GM19467 (cell line): ENCODE measurements at regions not wholly inside any gene's neighbourhood (a gene's known extent, or its start where the extent isn't known, plus 50 kb on each side); places are given as distances from the start of the nearest gene placed in this dataset.
"Not testable (repeated sequence)": the region's sequence is repeated elsewhere in the genome, so short reads cannot be mapped to it uniquely, and the experiment has no call there.

Experiments
- ATAC-seq: cut with Tn5 transposase; IDR thresholded peaks from one replicate; pipeline ENCODE4 v1.9.1; 2021; ENCODE audit warnings: mild to moderate bottlenecking, moderate library complexity; ENCODE audit not compliant: unreplicated experiment

DNA sequence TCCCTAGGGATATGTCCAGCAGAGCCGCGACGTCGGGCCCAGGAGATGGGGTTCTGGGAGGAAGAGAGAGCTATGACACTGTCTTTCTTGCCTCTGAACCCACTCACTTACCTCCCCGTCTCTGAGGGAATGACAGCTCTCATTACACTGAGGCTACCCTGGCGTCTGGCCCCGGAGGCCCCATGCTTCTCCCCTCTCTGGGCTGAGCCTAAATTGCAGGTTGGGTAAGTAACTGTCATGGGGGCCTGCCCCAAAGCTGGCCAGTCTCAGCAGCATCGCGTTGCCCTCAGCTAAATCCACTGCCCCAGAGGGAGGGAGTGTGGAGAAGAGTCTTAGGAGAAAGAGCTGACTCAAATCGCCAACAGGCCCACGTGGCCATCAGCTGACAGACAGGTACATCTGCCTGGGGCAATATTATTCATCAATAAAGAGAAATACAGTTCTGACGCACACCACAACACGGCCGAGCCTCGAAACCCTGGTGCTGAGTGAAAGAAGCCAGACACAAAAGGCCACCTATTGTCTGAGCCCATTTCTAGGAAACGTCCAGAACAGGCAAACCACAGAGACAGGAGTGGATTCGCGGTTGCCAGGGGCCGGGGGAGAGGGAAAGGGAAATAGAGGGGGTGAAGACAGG lies 156.4 kb downstream of the C16orf95 start:
- ATAC-seq = no peak

DNA sequence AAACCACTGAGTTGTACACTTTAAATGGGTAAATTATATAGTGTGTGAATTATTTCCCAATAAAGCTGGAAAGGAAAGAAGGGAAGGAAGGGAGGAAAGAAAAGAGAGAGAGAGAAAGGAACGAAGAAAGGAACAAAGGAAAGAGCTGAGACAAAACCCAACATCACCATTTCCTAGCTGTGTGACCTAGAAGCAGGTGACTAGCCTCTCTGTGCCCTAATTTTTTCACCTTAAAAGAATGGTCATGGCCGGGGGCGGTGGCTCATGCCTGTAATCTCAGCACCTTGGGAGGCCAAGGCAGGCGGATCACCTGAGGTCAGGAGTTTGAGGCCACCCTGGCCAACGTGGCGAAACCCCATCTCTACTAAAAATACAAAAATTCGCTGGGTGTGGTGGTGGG lies 155.8 kb downstream of the C16orf95 start:
- not testable (repeated sequence) for ATAC-seq

DNA sequence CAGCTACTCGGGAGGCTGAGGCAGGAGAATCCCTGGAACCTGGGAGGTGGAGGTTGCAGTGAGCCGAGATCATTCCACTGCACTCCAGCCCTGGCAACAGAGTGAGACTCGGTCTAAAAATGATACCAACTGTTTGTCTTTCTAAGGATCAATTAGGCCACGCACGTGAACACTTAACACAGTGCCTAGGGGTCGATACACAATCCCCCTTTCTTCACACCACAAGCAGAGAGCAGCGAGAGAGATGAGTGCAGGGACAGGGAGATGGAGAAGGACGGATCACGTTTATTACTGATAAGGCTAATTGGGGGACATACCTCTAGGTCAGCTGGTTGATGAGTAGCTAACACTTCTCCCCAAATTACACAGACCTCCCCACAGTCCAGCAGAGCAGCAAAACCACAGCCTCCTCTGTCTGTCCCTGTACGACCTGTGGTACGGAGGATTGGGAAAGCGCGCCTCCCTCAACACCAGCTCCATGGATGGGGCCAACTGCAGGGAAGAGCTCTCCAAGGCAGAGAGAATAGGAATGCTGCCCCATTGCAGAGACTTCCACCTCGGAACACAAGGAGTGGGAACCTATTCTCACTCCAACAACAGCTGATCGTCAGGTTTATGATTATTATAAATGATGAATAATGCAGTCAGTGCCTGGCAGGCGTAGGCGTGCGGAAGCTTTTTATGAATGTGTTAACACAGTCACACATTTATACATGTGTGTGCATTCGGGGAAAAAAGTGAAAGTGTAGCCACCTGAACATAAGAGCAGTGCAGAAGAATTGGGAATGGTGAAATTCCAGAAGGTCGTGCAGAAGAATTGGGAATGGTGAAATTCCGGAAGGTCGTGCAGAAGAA lies 155.1 kb downstream of the C16orf95 start:
- no peak for ATAC-seq

DNA sequence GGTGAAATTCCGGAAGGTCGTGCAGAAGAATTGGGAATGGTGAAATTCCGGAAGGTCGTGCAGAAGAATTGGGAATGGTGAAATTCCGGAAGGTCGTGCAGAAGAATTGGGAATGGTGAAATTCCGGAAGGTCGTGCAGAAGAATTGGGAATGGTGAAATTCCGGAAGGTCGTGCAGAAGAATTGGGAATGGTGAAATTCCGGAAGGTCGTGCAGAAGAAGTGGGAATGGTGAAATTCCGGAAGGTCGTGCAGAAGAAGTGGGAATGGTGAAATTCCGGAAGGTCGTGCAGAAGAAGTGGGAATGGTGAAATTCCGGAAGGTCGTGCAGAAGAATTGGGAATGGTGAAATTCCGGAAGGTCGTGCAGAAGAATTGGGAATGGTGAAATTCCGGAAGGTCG lies 154.4 kb downstream of the C16orf95 start:
- not testable (repeated sequence) for ATAC-seq

DNA sequence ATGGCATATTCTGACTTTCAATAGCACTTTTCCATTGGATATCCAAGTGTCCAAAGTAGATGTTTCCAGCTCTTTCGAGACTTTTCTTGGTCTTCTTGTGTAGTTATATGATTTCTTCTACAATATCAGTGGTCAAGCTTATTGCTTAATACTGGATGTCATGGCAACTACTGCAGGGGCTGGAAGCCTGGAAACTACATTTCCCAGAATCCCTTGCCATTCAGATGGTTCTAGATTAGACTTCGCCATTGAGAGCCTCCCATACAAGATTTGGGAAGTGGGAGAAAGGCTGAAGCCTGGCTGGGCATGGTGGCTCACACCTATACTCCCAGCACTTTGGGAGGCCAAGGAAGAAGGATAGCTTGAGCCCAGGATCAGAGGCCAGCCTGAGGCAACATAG lies 153.6 kb downstream of the C16orf95 start:
- no peak for ATAC-seq

DNA sequence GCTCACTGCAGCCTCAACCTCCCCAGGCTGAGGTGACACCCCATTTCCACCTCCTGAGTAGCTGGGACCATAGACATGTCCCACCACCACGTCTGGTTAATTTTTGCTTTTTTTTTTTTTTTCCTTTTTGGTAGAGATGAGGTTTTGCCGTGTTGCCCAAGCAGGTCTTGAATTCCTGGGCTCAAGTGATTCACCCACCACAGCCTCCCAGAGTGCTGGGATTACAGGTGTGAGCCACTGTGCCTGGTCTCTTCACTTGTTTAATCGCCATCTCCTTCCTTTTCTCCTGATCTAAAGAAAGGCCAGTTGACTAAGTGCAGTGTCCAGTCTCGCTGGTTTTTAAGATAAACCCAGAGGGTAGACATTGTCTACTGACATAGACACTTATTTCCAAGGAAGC lies 152.0 kb downstream of the C16orf95 start:
- ATAC-seq = no peak

DNA sequence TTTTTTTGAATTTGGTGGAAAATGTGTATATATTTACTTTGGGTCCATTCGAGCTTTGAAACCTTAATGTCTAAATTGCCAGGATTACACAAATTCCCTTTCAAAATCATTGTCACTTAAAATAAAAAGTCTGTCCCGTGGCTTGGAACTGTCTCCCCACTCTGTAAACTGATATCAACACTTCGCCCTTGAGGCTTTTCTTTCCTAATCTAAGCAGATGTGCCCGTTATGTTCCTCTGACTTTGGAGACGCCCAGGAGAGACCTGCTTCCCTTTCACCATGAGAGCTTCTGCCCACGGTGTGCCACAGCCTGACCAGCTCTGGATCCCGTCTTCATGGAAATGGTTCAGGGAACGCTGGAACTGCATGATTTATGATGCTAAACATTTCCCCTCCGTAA lies 151.3 kb downstream of the C16orf95 start:
- no peak for ATAC-seq

DNA sequence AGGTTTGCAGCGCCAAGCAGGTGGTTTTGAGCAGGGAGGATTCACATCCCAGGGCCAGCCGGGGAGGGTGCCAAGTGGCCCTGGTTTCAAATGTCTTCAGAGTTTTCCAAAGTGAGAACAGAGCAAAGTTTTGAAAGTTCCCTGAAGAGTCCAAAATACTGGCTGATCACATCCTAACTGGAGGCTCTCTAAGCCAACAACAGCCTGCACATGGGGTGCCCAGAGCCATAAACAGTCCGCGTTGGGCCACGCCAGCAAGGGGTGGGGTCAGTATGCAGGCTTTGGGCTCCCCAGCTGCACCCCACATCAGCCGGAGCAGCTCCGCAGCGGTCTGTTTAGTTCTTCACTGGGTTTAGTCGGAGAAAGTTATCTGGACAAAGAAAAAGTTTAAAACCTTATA lies 150.9 kb downstream of the C16orf95 start:
- ATAC-seq = no peak

DNA sequence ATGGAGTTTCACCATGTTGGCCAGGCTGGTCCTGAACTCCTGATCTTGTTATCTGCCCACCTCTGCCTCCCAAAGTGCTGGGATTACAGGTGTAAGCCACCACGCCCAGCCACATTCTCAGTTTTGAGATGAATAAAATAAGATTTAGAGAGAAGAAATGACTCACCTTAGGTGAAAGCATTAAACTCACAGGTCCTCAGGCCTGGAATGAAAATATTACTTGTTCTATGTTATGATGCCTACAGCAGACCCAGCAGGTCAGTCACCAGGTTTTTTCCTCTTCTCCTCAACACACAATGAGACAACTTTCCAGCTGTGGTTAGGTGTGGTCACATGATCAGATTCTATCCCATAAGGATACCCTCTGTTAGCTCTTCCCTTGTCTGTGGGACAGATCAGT lies 150.3 kb downstream of the C16orf95 start:
- ATAC-seq = no peak

DNA sequence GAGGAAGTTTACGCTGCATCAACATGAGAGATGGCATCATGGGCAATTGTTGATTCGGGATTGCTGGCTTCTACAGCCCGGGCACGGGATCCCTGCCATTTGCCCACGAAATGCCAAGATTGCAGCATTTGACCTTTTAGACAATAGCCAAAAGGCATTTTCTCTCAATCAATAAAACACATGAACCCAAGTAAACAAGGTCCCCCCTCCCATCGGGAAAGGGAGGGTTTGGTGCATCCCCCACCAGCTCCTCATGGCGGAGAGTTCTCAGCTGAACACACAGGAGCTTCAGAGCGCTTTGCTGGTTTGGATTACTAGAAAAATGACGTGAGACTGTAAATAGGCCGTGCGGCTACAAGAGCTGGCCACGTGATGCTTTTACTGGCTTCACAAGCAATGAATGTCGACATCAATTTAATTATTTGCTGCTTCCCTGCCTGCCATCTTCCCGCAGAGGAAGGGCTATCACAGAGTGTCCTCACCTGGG lies 147.6 kb downstream of the C16orf95 start:
- ATAC-seq = no peak

DNA sequence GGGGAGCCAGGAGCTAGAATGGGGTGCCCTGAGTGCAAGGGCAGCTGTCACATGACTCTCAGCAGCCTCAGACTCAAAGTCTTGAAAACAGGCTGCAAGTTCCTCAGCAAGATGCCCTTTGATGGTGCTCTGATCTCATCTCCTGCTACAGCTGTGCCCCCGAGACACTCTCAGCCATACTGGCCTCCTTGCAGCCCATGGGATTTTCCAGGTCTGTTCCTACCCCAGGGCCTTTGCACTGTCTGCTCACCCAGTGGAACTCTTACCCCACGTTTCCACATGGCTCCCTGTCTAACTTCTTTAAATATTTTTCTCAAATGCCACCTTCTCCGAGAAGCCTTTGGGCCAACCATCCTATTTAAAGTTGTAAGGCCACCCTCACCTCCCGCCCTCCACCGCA lies 146.9 kb downstream of the C16orf95 start:
- ATAC-seq = no peak

DNA sequence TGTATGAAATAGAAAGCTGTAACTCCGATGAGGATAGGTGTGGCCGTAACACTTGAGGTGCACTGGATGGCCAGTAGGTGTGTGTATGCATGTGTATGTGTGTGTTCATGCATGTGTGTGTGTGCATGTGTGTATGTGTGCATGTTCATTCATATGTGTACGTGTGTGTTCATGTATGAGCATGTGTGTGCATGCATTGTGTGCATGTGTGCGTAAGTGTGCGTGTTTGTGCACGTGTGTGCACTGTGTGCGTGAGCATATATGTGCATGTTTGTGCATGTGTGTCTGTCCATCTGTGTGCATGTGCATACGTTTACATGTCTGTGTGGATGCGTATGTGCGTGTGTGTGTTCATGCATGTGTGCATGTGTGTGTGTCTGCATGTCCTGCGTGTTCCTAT lies 145.5 kb downstream of the C16orf95 start:
- no peak for ATAC-seq

DNA sequence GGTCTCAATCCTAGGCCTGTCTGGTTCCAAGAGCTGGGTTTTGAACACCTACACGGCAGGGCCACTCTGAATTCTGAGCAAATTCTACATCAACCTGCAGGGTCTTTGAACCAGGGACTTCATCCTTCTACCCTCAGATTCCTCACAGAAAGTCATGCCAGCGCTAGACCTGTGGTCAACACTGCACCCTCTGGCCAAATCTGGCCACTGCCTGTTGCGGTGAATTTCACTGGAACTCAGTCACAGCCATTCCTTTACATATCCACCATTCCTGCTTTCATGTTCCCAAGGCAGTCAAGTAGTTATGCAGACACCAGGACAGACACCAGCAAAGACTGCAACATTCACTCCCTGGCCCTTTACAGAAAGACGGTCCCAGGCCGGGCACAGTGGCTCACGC lies 144.6 kb downstream of the C16orf95 start:
- ATAC-seq = no peak

DNA sequence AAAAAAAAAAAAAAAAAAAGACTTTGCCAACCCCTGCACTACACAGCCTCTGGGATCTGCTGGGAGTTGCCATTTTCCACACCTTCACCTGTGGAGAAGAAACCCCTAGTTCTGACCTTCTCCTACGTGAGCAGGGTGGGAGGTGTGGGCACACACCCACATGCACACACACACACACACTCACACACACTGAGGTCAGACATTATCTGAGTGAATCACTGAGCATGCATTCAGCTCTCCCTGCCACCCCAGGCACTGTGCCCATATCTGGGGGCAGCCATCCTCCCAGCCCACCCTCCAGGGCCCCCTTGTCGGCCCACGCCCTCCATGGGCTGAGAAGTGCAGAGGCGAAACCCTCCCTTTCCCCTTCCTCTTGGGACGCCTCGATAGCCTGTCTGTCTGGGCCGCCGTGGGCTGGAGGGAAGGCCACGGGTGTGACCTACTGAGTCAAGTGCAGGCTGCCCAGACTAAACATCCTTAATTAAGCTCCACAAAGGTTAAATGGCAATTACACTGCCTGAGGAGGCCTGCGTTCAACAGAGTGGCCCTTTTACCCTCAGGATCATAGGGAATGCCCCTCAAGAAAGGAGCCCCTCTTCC lies 143.8 kb downstream of the C16orf95 start:
- ATAC-seq = no peak

DNA sequence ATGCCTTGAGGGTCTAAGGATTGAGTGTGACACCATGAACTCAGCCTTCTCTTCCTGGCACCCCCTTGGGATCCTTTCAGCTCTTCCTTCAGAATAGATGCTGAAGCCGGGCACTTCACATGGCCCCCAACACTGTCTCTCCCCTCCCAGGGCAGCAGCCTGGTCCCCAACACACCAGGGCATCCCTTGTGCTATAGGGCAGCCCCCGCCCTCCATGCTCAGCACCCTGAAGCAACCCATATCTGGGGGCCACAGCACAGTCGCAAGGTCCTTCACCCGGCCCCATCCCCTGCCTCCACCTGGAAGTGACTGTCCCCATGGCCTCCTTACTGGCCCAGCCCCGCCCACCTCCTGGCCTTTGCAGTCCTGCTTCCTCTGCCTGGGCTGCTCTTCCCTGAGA lies 143.1 kb downstream of the C16orf95 start:
- ATAC-seq = no peak

DNA sequence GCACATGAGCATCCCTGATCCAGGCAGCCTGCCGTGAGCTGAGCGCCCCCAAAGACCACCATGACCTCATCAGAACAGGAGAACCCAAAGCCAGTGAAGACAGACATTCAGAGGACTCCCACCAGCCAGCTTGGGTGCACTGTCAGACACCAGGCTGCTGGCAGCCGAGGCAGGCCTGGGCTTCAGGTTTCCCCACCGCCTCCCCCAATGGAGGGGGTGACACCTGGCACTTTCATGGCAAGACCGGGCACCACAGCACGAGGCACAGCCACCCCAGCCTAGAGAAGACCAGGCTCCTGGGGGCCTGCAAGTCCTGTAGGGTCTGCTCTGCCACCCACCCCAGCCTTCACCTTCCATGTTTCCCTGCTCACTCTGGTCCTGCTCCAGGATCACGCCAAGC lies 140.5 kb downstream of the C16orf95 start:
- ATAC-seq = no peak

DNA sequence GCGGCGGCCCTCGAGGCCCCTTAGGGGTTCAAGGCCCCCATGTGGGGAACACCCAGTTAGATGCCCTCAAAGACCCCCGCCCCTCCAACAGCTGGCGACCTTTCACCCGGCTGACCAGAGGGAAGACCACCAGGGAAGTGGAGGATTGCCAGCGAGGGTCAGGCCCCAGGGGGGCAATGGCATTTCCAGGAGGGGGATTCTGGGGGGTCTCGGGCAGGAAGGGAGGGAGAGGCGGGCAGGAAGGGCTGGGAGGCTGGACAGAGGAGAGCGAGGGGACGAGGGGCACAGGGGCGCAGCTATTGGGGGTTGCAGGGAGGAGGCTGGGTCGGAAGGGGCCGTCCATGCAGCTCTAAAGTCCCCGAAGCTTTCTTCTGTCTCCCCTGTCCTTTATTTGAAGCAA lies 139.5 kb downstream of the C16orf95 start:
- no peak for ATAC-seq

DNA sequence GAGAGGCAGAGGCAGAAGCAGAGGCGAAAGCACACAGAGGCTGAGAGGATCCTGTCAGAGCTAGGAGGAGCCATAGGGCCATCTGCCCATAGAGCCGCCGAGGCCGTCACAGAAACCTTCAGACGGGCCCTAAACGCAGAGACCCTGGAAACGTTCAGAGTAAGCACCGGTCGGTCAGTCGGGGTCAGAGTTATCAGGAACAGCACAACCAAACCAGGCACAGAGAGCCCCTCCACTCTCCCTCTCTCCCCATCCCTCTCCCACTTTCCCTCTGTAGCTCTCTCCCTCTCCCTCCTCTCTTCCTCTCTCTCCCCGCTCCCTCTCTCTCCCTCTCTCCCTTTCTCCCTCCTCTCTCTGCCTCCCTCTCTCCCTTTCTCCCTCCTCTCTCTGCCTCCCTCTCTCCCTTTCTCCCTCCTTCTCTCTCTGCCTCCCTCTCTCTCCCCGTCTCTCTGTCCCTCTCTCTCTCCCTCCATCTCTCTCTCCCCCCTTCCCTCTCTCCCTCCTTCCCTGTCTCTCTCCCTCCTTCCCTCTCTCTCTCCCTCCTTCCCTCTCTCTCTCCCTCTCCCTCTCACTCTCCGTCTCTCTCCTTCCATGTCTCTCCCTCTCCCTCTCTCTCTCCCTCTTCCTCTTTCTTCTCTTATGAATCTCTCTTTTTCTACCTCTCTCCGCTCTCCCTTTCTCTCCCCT lies 138.9 kb downstream of the C16orf95 start:
- no peak for ATAC-seq

DNA sequence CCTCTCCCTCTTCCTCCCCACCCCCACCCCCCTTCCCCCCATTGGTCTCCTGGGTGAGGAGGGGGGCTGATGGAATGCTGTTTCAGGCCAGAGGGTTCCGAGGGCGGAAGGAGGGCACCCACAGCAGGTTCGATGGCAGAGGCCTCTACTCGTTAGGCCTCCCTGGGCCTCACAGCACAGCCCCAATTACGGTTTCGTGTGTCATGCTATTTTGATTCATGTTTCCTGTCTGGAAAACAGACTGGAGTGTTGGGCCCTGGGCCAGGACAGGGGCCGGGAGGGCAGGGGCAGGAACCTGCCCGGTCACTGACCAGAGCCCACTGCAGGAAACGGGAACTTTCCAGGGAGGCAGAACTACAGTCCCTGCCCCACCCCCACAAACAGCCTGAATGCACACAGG lies 138.2 kb downstream of the C16orf95 start:
- no peak for ATAC-seq

DNA sequence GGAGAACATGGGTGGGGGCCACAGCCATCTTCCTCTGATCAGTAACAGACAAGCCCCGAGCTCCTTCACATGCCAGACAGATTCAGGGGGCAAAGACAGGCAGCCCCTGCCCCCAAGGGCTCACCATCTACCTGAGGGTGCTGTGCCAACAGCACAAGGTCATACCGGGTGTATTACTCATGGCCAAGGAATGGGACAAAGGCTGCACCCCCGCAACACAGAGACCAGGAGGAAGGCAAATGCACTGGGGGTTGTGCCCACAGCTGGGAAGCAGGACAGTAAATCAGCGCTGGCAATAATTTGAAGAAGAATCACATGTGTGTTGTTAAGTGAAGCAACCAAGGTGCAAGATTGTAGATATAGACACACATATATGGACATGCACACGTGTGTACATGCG lies 137.1 kb downstream of the C16orf95 start:
- no peak for ATAC-seq

DNA sequence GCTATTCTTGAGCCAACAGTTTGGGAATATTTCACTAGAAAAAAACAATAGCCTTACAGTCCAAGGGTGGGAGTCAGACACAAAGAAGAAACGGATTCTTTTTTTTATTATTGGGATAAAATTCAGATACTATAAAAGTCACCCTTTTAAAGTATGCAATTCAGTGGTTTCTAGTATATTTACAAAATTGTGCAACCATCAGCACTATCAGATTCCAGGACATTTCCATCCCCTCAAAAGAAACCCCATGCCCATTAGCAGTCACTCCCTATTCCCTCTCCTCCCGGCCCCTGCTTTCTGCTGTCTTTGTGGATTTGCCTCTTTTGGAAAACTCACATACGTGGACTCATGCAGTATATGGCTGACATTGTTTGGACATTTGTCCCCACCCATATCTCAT lies 134.4 kb downstream of the C16orf95 start:
- no peak for ATAC-seq
